ENCODE measurements at regions not wholly inside any gene's neighbourhood (a gene's known extent, or its start where the extent isn't known, plus 50 kb on each side); places are given as distances from the start of the nearest gene placed in this dataset.

DNA sequence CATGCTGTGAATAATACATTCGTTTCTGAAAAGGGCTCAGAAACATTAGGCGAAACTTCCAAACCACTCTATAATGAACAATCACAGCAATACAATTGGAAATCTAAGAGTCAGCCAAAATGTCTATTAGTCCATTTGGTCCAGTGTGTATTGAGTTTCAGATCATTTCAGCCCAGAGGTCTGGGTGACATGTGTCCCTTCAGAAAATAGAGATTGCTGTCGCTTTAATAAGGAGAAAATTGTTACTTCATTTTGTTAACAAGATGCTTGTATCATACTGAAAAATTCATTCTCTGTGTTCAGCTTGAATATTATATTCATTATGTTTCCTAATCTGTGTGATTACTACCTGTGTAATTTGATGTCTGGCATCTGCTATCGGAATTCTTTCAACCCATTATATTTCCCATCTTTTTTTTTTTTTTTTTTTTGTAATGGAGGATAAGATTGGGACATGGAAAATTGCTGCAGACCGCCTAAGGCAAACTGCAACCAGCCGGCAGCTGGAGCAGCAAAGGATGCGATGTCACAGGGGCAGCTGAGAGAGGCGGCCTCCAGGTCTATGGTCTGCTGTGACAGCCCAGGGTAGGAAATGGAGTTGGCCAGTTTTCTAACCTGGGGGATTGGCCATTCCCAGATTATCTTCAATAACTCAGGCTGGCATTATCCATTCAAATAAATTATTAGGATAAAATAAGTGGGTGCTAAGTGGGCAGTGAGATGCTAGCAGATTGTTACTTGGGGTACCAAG is 170.9 kb upstream of the NPVF start:
- no peak for DNase-seq

DNA sequence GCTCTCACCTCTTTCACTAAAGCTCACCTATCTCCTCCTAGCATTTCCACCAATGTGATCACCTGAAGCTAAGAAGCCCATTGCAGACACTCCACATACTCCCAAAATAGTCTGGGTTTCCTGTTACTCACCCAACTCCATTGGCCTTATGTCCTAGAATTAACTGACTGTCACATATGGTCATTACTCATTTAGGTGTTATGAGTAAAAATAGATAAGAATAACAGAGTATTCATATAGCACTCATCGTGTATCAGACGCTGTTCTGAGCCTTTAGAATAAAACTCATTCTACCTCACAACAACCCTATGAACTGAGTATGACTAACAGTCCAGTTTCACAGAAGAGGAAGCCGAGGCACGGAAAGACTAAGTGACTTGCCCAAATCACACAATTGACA is 174.2 kb upstream of the NPVF start:
- no peak for DNase-seq

DNA sequence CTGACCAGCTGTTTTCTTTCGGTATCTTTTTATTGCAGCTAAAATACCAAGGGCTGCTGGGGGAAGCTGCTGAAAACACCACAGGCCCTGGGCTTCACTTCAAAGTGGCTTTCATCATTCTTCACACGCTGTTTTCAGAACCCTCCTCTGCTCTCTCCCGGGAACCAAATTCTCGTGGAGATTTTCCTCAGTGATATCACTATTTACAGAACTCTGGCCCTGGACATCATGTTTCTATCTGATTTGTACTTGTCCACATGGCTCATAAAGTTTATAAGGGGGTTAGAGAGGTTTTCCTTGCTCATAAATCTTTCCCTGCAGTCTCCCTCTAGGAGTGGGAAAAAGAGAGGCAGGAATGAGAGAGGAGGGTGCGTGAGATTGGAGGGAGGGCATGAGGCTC is 177.4 kb upstream of the NPVF start:
- no peak for DNase-seq

- DNase-seq: no peak
These were observed 178.8 kb upstream of the NPVF start for GRCh38 chr7:25407053-25407452.

DNA sequence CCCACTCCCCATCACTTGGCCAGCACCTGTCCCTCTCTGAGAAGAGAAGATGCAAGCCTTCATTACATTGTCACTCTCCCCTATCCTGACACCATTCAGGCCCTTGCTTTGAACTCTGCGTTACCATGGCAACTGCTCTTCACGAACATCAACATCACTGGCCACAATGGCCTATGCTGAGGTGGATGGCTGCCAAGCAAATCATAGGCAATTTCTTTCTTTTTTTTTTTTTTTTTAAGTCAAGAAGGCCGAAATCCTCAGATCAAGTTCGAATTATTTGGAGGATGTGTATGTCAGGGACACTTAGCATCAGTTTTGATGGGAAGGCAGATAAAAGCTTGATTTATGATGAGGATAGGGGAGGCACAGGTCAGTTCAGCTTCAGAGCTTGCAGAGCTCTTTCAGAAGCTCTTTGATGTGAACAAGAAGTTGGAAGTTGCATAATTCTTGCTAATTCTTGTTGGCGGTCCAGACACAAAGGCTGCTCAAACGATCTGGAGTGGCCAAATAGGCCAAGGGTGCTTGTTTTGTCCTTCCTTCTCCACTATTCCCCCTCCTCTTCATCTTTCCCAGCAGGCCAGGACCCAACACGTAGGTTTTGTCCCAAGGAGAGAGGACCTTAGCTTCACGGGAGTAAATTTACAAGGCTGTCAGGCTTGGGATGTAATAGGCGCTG is 179.9 kb upstream of the NPVF start:
- DNase-seq: no peak

DNA sequence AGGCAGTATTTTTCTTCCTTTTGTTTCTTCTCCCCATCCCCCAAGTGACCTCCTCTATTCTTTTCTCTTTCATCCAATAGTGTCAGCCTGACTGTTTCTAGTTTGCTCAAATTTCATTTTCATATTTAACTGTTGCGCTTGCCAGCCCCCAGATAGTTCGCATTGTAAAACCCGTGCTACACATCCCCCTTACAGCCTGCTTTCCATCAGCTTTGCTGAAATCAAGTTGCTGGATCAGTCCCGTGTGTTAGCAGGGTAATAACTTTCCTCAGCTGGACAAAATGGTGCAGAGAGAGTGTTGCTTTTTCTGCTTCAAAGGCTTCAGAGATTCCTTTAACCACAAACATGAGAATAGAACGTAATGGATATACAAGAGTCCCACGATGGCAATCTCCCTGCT is 180.6 kb upstream of the NPVF start:
- DNase-seq: no peak

DNA sequence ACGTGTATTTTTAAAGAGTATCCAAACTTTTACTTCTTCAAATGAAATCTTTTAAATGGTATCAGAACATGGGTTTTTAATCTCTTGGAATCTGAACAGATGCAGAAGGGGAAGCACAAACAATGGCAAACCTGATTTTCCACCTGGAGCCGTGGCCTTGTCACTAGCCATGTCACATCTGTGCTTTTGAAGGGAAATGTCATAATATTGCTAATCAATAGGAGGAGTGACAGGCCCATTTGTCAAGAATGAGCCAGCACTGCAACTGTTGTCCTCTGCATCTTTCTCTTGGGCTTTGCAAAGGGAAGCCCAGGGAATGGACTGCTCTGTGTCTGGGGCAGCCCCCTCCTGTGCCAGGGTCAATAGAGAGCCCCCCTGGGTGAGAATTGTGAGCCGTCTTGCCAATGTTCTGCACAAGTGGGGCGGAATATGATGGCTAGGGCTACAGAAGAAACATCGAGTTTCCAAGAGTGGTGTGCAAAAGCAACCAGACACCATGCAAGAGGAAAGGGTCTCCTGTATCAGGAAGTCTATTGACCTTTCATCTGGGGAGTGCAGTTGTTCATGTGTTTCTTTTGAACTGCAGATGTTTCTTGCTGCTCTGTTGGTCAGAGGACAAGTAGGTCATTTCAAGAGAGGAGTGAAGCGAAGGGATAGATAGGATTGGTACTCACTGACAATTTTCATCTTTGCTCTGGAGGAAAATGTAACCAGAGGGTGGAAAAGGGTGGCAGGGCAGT is 181.8 kb upstream of the NPVF start:
- no peak for DNase-seq

DNA sequence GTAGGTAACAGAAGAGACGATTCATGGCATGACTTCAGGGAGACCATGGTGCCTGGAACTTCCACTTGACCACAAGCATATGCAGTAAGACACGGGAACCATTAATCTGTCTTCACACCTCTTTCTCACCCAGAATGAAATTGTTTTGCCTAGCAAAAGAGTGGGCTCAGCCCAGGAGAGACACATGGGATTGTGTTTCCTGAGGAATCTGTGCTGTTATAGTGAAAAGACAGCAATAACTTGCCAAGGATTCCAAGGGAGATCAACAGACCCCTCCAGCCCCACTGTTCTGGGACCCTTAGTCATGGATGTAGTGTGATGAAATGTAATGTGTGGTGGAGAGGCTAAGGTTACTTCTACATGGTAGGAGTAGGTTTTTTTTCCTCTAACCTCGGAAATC is 192.5 kb upstream of the NPVF start:
- DNase-seq: no peak

GRCh38 chr7:25424113-25424512 is 195.8 kb upstream of the NPVF start:
- DNase-seq: no peak

DNA sequence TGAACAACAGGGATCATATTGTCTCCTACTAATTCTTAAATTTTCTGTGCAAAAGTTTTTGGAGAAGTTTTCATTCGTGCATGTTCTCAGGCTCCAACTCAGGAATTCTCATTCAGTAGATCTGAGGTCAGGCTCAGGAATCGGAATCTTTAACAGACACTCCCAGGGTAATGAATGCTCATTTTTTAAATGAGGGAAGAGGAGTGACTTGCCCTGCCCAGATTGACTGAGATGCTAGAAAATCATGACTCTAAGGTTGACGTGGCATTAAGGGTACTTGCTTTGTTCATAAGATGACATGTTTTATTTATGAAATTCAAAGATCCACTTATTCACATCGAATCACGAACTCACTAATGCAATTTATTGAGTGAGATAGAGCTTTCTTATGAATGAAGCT is 196.6 kb upstream of the NPVF start:
- no peak for DNase-seq

DNA sequence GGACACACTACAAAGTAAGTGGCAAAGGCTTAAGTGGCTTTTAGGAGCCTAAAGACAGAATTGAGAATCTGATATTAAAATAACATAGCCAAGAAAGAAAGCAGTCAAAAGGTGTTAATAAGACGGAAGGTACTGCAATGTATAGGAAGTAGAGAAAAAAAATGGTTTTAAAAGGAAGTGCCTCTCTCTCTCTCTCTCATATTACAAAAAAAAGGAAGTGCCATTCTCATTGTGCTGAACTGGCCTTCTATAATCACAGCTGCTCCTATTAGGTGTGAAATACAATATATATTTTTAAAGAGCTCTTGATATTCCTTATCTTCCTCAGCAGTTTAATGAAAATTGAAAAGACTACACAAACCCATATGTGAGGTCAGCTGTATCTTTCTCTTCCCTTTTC is 199.4 kb upstream of the NPVF start:
- DNase-seq: no peak

DNA sequence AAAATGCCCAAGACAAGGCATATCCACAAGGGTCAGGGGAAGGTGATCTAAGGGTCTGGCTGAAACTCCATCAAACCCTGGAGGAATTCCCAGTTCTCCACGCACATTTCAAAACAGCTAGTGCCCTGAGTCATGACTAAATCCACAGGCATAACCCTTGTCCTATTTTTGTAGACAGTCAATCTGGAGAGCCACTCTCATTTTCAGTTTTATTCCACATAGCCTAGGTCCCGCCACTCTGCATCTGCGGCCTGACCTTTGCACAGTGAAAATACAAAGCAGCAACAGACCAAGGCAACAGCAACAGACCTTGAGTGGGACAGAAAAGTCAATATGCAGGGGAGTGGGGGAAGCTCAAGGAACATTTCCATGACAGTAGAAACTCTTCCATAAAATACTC is 201.4 kb upstream of the NPVF start:
- DNase-seq: no peak

DNA sequence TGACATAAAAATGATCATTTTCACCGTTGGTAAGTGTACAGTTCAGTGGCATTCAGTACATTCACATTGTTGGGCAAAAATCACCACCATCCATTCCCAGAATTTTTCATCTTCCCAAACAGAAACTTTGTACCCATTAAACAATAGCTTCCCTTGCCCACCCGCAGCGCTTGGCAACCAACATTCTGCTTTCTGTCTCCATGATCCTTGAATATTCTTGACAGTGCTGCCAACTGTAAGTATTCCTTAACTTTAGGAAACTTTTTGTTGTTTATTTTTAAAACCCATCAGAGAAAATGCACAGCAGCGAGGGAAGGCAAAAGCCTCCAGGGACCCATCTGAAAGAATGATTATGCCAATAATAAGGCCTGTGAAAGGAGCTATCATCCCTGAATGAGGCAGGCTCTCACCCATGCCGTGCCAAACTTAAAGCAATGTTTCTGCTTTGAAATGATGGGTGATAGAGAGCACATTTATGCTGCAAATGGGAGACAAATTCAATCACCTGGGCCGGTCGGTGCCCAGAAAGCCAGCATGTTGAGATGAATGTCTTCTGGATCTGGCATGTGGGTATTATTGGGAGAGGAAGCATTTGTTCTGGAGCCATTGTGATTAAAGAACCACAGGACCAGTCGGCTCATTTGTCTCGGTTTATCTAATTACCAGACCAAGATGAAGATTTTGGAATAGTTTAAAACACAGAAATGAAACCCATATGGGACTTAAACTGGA is 202.1 kb upstream of the NPVF start:
- DNase-seq: no peak

DNA sequence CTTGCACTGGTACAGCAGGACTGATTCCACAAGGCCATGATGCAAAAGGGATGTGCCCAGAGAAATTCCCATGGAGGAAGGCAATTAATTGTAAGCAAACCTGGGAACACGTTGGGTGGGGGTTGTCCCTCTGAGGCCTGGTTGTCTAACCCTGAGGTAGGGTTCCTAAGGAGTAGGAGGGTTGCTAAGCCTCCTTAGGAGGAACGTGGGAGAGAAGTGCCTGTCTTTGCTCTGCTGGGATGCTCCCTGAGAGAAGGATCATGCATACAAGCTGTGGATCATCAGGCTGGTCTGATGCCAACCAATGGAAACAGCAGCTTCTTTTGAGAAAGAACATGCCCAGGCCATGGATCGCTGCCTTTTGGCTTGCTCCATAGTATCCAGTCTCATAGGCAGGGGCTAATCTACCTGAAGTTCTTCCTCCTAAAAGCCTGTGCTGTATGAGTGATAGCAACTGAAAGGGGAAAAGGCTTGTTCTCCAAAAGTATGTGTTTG is 203.7 kb upstream of the NPVF start:
- no peak for DNase-seq

- no peak for DNase-seq
These were observed 204.5 kb upstream of the NPVF start for GRCh38 chr7:25432807-25433206.

DNA sequence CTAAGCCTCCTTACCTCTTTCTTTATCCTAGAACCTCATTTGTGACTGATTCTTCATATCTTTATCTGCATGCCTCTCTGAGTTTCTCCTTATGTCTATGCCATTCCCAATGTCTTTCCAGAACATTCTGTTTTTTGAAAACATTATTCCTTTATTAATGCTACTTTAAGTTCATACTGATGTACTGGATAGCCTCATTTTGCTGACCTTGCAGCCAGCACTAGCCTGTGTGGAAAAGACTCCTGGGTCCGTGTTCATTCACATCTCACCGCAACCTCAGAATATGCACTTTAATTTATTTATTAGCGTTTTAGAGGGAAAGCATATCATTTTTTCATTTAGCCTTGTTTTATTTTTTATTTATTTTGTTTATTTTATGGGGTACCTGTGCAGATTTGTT is 208.1 kb upstream of the NPVF start:
- DNase-seq: no peak

DNA sequence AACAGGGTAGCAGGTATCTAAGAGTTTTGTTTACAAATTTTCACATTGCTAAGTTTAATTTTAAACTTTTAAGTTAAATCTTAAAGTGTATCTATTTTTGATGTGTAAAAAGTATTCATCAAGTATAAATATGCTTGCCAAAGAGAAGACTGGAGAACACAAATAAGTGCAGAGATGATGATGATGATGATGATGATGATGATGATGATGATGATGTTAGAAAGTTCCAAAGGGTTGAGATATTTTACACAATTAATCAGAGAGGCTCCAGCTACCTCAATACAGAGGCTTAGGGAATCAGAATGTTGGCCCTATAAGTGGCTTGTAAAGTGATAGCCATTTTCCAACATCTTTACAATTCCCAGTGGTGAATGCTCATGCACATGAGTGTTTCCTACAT is 209.0 kb upstream of the NPVF start:
- no peak for DNase-seq

DNA sequence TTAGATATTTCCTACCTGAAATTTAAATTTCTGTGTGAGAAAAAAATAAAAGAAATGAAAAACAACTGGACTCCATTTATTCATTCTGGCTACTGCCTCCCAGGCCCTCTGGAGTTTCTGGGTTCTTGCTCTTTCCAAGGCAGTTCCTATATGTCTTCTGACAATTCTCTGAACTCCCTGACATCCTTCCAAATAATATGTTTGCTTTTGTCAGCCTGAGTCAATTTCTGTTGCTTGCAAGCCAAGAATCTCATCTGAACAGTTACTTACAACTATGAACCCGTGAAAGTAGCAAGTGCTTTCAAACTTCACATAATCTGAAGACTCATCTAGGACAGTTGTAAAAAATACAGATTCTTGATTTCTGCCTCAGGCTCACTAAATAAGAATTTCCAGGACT is 216.7 kb upstream of the NPVF start:
- no peak for DNase-seq

- no peak for DNase-seq
These were observed 220.0 kb upstream of the NPVF start for GRCh38 chr7:25448301-25448700.

GRCh38 chr7:25454020-25454419 is 225.7 kb upstream of the NPVF start:
- DNase-seq: no peak

- DNase-seq: no peak
These were observed 226.3 kb upstream of the NPVF start for GRCh38 chr7:25454562-25455041.

DNA sequence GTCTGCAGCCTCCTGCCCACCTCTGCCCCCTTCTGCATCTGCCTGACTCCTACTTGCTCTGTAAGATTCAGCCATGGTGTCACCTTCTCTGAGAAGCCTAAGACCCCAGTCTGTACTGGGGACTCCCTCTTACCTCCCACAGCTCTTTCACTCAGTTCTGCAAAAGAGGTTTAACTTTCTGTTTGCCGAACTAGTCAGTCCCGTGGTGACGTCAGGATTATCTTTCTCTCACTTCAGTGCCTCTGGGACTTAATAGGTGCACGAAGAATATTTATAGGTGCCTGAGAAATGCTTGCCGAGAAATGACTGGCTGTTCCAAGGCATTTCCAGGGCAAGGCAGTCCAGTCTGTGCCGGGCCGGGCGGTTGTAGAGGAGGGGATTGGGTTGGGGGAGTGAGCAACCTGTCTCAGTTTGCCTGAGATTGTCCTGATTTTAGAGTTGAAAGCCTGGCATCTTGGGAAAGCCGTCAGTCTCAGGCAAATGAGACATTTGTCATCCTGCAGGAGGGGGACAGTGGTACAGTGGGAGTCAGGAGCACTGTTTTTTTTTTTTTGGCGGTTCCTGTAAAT is 227.5 kb upstream of the NPVF start:
- DNase-seq: no peak

All from NCI-H2107 (cell line).